H9 (cell line): ENCODE measurements at regions not wholly inside any gene's neighbourhood (a gene's known extent, or its start where the extent isn't known, plus 50 kb on each side); places are given as distances from the start of the nearest gene placed in this dataset.
"Not testable (repeated sequence)": the region's sequence is repeated elsewhere in the genome, so short reads cannot be mapped to it uniquely, and the experiment has no call there.

Experiments used
- DNase-seq: peaks from one replicate; pipeline ENCODE4 v3.0.0-alpha.2; 2017
- H2AFZ ChIP-seq: one replicate; pipeline ENCODE4 v1.6.1; 2013; ENCODE audit warnings: mild to moderate bottlenecking, low read length, control low read depth, moderate library complexity
- H2AK5ac ChIP-seq: 2 replicates; pipeline ENCODE4 v1.6.1; 2013; ENCODE audit warnings: low read length, control low read depth, mixed read lengths; ENCODE audit not compliant: insufficient read length
- H2BK120ac ChIP-seq: one replicate; pipeline ENCODE4 v1.6.1; 2013; ENCODE audit warnings: low read depth, mild to moderate bottlenecking, low read length, control low read depth, inconsistent platforms; ENCODE audit not compliant: poor library complexity, severe bottlenecking
- H2BK12ac ChIP-seq: 2 replicates; pipeline ENCODE4 v1.6.1; 2013; ENCODE audit warnings: low read length, control low read depth, mixed read lengths, low read depth; ENCODE audit not compliant: insufficient read length
- H2BK15ac ChIP-seq: 2 replicates; pipeline ENCODE4 v1.6.1; 2013; ENCODE audit warnings: low read depth, low read length, control low read depth
- H2BK20ac ChIP-seq: one replicate; pipeline ENCODE4 v1.6.1; 2013; ENCODE audit warnings: low read depth, mild to moderate bottlenecking, low read length, control low read depth, inconsistent platforms; ENCODE audit not compliant: poor library complexity, severe bottlenecking
- H2BK5ac ChIP-seq: 2 replicates; pipeline ENCODE4 v1.6.1; 2013; ENCODE audit warnings: low read length, control low read depth, mixed read lengths; ENCODE audit not compliant: insufficient read length
- H3K14ac ChIP-seq: 2 replicates; pipeline ENCODE4 v1.6.1; 2013; ENCODE audit warnings: low read length, control low read depth; ENCODE audit not compliant: insufficient read depth
- H3K18ac ChIP-seq: 2 replicates; pipeline ENCODE4 v1.6.1; 2013; ENCODE audit warnings: low read depth, mild to moderate bottlenecking, mixed read lengths, low read length, control low read depth; ENCODE audit not compliant: insufficient read length
- H3K23ac ChIP-seq: 2 replicates; pipeline ENCODE4 v1.6.1; 2013; ENCODE audit warnings: low read length, control low read depth, mixed read lengths, low read depth; ENCODE audit not compliant: insufficient read length
- H3K23me2 ChIP-seq: 2 replicates; pipeline ENCODE4 v1.6.1; 2013; ENCODE audit warnings: low read depth, mild to moderate bottlenecking, mixed read lengths, low read length, control low read depth; ENCODE audit not compliant: insufficient read length, poor library complexity, severe bottlenecking
- H3K27ac ChIP-seq: 2 replicates; pipeline ENCODE4 v1.5.1; 2013; ENCODE audit warnings: low read length, control low read depth, mixed read lengths, low read depth; ENCODE audit not compliant: insufficient read length
- H3K27me3 ChIP-seq: 2 replicates; pipeline ENCODE4 v1.6.1; 2013; ENCODE audit warnings: low read length, control low read depth, inconsistent platforms; ENCODE audit not compliant: insufficient read depth
- H3K4ac ChIP-seq: 2 replicates; pipeline ENCODE4 v1.6.1; 2013; ENCODE audit warnings: low read depth, mild to moderate bottlenecking, control low read depth, inconsistent platforms, low read length, moderate library complexity
- H3K4me1 ChIP-seq: 2 replicates; pipeline ENCODE4 v1.6.1; 2013; ENCODE audit warnings: low read length, control low read depth, inconsistent platforms; ENCODE audit not compliant: insufficient read depth
- H3K4me2 ChIP-seq: 2 replicates; pipeline ENCODE4 v1.6.1; 2013; ENCODE audit warnings: low read length, control low read depth, mixed read lengths; ENCODE audit not compliant: insufficient read length, insufficient read depth
- H3K56ac ChIP-seq: 2 replicates; pipeline ENCODE4 v1.6.1; 2013; ENCODE audit warnings: low read depth, mild to moderate bottlenecking, mixed read lengths, low read length, control low read depth; ENCODE audit not compliant: insufficient read length
- H3K79me1 ChIP-seq: 2 replicates; pipeline ENCODE4 v1.6.1; 2013; ENCODE audit warnings: low read depth, mild to moderate bottlenecking, moderate library complexity, low read length, control low read depth, inconsistent platforms; ENCODE audit not compliant: insufficient read depth, poor library complexity, severe bottlenecking
- H3K79me2 ChIP-seq: 2 replicates; pipeline ENCODE4 v1.6.1; 2013; ENCODE audit warnings: low read length, control low read depth, inconsistent platforms; ENCODE audit not compliant: insufficient read depth
- H3K9ac ChIP-seq: 2 replicates; pipeline ENCODE4 v1.6.1; 2013; ENCODE audit warnings: low read length, control low read depth, mixed read lengths; ENCODE audit not compliant: insufficient read length; ENCODE audit errors: extremely low read depth
- H3K9me3 ChIP-seq: one replicate; pipeline ENCODE4 v1.6.1; 2013; ENCODE audit warnings: low read depth, low read length, inconsistent platforms; ENCODE audit not compliant: control insufficient read depth
- H3T11ph ChIP-seq: one replicate; pipeline ENCODE4 v1.6.1; 2013; ENCODE audit warnings: mild to moderate bottlenecking, low read length, control low read depth, inconsistent platforms
- H4K20me1 ChIP-seq: one replicate; pipeline ENCODE4 v1.6.1; 2013; ENCODE audit not compliant: control insufficient read depth, insufficient read length, insufficient read depth
- H4K5ac ChIP-seq: 2 replicates; pipeline ENCODE4 v1.6.1; 2013; ENCODE audit warnings: low read depth, mild to moderate bottlenecking, mixed read lengths, low read length, control low read depth; ENCODE audit not compliant: insufficient read length
- H4K8ac ChIP-seq: replicated peaks from 2 replicates; pipeline ENCODE4 v1.6.1; 2013; ENCODE audit warnings: low read length, control low read depth, mixed read lengths, low read depth; ENCODE audit not compliant: insufficient read length
- H4K91ac ChIP-seq: 2 replicates; pipeline ENCODE4 v1.6.1; 2013; ENCODE audit warnings: low read depth, mild to moderate bottlenecking, moderate library complexity, mixed read lengths, low read length, control low read depth; ENCODE audit not compliant: insufficient read length
- H3K27ac Mint-ChIP-seq, 3 experiments: 2 replicates in 2 of 3; 3 replicates in 1 of 3; pipeline ENCODE4 v1.8.0; 2020 to 2021; ENCODE audit warnings: mixed read lengths in 3 of 3, mild to moderate bottlenecking in 1 of 3, moderate library complexity in 1 of 3
- H3K27me3 Mint-ChIP-seq: 2 replicates; pipeline ENCODE4 v1.8.0; 2021; ENCODE audit warnings: low read depth, mild to moderate bottlenecking, moderate library complexity, mixed read lengths
- H3K36me3 Mint-ChIP-seq, 3 experiments: 2 replicates in 2 of 3; 3 replicates in 1 of 3; pipeline ENCODE4 v1.8.0; 2020 to 2021; ENCODE audit warnings: low read depth in 3 of 3, mixed read lengths in 3 of 3; ENCODE audit not compliant: insufficient read depth in 1 of 3
- H3K4me1 Mint-ChIP-seq, 2 experiments: 2 replicates each; pipeline ENCODE4 v1.8.0; 2020; ENCODE audit warnings: mixed read lengths in 2 of 2
- H3K4me3 Mint-ChIP-seq, 2 experiments: 2 replicates in 1 of 2; 3 replicates in 1 of 2; pipeline ENCODE4 v1.8.0; 2020 to 2021; ENCODE audit warnings: mild to moderate bottlenecking in 2 of 2, mixed read lengths in 2 of 2, moderate library complexity in 1 of 2
- H3K9me3 Mint-ChIP-seq, 2 experiments: 2 replicates in 1 of 2; 3 replicates in 1 of 2; pipeline ENCODE4 v1.8.0; 2020; ENCODE audit warnings: mild to moderate bottlenecking in 2 of 2, mixed read lengths in 2 of 2, moderate library complexity in 1 of 2
- CTCF ChIP-seq: fragments of 200-600 bp; sonication (generic); conservative IDR thresholded peaks from 3 replicates; pipeline ENCODE4 v1.8.0; 2021; ENCODE audit warnings: antibody characterized with exemption, mild to moderate bottlenecking
- WGBS: extraction: QIAGEN DNeasy Blood & Tissue Kit; methylation state at CpG from one replicate; pipeline ENCODE4 v1.1.7; 2013; ENCODE audit warnings: missing lambda C conversion rate, low lambda C conversion rate, mixed read lengths; ENCODE audit not compliant: insufficient read length; ENCODE audit errors: extremely low coverage; 5-methylcytosine and 5-hydroxymethylcytosine counted together

GRCh38 chr3:125810010-125810409 lies 159.0 kb upstream of the ROPN1B start:
- not testable (repeated sequence) for H3K4me3 Mint-ChIP-seq, H2AFZ ChIP-seq, H3K27ac ChIP-seq, H3K4ac ChIP-seq, DNase-seq, H3K56ac ChIP-seq, H3K27me3 Mint-ChIP-seq, H3K18ac ChIP-seq, H3K27ac Mint-ChIP-seq, H2BK120ac ChIP-seq, H3K14ac ChIP-seq, H3K27me3 ChIP-seq, H3K79me2 ChIP-seq, H2BK15ac ChIP-seq, H3K23ac ChIP-seq, H4K5ac ChIP-seq, H3K4me1 Mint-ChIP-seq, H2BK20ac ChIP-seq, H3T11ph ChIP-seq, H2BK12ac ChIP-seq, H3K4me1 ChIP-seq, H2BK5ac ChIP-seq, H3K4me2 ChIP-seq, H4K8ac ChIP-seq, H3K9ac ChIP-seq, H3K79me1 ChIP-seq, H4K20me1 ChIP-seq, H3K23me2 ChIP-seq, H3K9me3 ChIP-seq, H2AK5ac ChIP-seq, H4K91ac ChIP-seq
- WGBS: no CpG with 5 or more reads among the region's 4 CpGs
- peaks cover 59 to 66% of the 10 kb centered on the region in 2 experiments for H3K9me3 Mint-ChIP-seq
- peaks cover 24 to 49% (median 36%) of the 10 kb centered on the region in 3 experiments for H3K36me3 Mint-ChIP-seq
- TF ChIP-seq CTCF: peak; percentile 62; the same call in 2 of the 3 replicates

GRCh38 chr3:125822175-125822574 lies 146.8 kb upstream of the ROPN1B start:
- H3K23ac ChIP-seq, H4K91ac ChIP-seq, H3T11ph ChIP-seq, H3K27ac Mint-ChIP-seq, H3K4me1 ChIP-seq, H3K27ac ChIP-seq, H2AK5ac ChIP-seq, H2AFZ ChIP-seq, H4K5ac ChIP-seq, H4K20me1 ChIP-seq, H3K4me3 Mint-ChIP-seq, H3K4me1 Mint-ChIP-seq, H3K27me3 ChIP-seq, H2BK12ac ChIP-seq, H3K56ac ChIP-seq, H3K4me2 ChIP-seq, H3K18ac ChIP-seq, H3K79me1 ChIP-seq, H3K9me3 ChIP-seq, H3K79me2 ChIP-seq, H2BK120ac ChIP-seq, DNase-seq, H2BK15ac ChIP-seq, H3K14ac ChIP-seq, H4K8ac ChIP-seq, H3K27me3 Mint-ChIP-seq, H2BK5ac ChIP-seq, H2BK20ac ChIP-seq, H3K9ac ChIP-seq, H3K4ac ChIP-seq, H3K23me2 ChIP-seq: not testable (repeated sequence)
- Mint-ChIP-seq H3K36me3 (peaks cover 2 to 13% (median 9%) of the 10 kb centered on the region in 3 experiments; a peak in 6 of 7 replicates), H3K9me3 (peaks cover 11 to 15% of the 10 kb centered on the region in 2 experiments)
- no CpG with 5 or more reads among the region's 5 CpGs for WGBS
